Thymus (tissue), 11 donors: ENCODE measurements at regions not wholly inside any gene's neighbourhood (a gene's known extent, or its start where the extent isn't known, plus 50 kb on each side); places are given as distances from the start of the nearest gene placed in this dataset.

Experiments
- DNase-seq, 9 donors: peaks; one replicate each; pipeline ENCODE4 v3.0.0-alpha.2; 2013; ENCODE audit warnings: low spot score in 9 of 9, low read depth in 6 of 9, missing footprints in 1 of 9
- H3K27ac ChIP-seq, 2 donors: one replicate each; pipeline ENCODE4 v1.5.1; 2013; ENCODE audit warnings: control low read depth in 1 of 2, low read depth in 1 of 2, low read length in 1 of 2, mild to moderate bottlenecking in 1 of 2, moderate library complexity in 1 of 2
- H3K27me3 ChIP-seq, 2 donors: one replicate each; pipeline ENCODE4 v1.5.1; 2013; ENCODE audit warnings: low read length in 1 of 2; ENCODE audit not compliant: control insufficient read depth in 2 of 2, insufficient read depth in 1 of 2
- H3K36me3 ChIP-seq, 2 donors: one replicate each; pipeline ENCODE4 v1.5.1; 2013; ENCODE audit warnings: low read length in 1 of 2, mild to moderate bottlenecking in 1 of 2, moderate library complexity in 1 of 2; ENCODE audit not compliant: control insufficient read depth in 2 of 2, insufficient read depth in 2 of 2
- H3K4me1 ChIP-seq, 2 donors: one replicate each; pipeline ENCODE4 v1.5.1; 2013; ENCODE audit warnings: low read length in 2 of 2; ENCODE audit not compliant: control insufficient read depth in 2 of 2, insufficient read depth in 2 of 2
- H3K4me3 ChIP-seq, 2 donors: one replicate each; pipeline ENCODE4 v1.5.1; 2013; ENCODE audit warnings: low read length in 2 of 2, control low read depth in 1 of 2, mild to moderate bottlenecking in 1 of 2
- H3K9me3 ChIP-seq, 2 donors: one replicate each; pipeline ENCODE4 v1.5.1; 2013; ENCODE audit warnings: low read length in 1 of 2, mild to moderate bottlenecking in 1 of 2; ENCODE audit not compliant: control insufficient read depth in 2 of 2, insufficient read depth in 1 of 2
- WGBS: extraction: QIAGEN DNeasy Blood & Tissue Kit; methylation state at CpG from one replicate; pipeline ENCODE4 v1.1.7; 2013; 5-methylcytosine and 5-hydroxymethylcytosine counted together
- donor health status: healthy.

DNA sequence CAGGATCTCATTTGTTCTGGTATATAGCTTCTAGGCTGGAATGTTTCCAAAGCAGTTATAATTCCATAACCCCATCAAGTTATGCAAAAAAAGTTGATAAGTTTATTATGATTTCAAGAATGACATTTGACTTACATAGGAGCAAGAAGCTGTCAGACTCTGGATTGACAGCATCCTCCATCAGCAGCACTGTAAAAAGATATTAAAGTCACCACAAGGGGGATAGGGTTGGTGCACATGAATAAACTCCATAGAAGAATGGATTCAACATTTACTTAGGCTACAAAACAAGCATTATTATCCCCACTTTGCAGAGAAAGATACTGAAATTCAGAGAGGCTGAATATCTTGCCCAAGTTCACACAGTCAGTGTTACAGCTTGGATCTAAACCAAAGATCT, 208.9 kb upstream of the SLC30A5 start:
- H3K36me3 ChIP-seq = no peaks in the 10 kb centered on the region
- H3K9me3 ChIP-seq = no peaks in the 10 kb centered on the region
- peaks cover 0 to 3% of the 10 kb centered on the region in 2 donors for H3K27me3 ChIP-seq
- H3K27ac ChIP-seq = no peak overlapping the region
- peak in 3 of 9 donors; percentile 13 to 54 (median 42) for DNase-seq
- H3K4me3 ChIP-seq = no peak overlapping the region
- peaks cover 5 to 19% of the 10 kb centered on the region in 2 donors for H3K4me1 ChIP-seq

DNA sequence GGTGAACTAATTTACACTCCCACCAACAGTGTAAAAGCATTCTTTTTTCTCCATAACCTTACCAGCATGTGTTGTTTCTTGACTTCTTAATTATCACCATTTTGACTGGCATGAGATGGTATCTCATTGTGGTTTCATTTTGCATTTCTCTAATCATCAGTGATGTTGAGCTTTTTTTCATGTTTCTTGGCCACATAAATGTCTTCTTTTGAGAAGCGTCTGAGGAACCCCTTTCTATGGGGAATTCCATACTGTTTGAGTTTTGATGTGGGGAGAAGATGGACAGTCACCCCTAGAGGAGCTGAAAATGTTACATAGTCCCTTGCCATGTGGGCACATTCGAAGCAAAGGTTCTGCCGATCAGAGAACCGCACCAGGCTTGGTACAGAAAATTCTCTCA, 207.0 kb upstream of the SLC30A5 start:
- 75% methylated on average over 4 of the region's 4 CpGs for WGBS
- no peak for DNase-seq
- Histone ChIP-seq H3K27ac (no peak overlapping the region), H3K27me3 (peaks cover 0 to 3% of the 10 kb centered on the region in 2 donors), H3K4me1 (peaks cover 5 to 20% of the 10 kb centered on the region in 2 donors), H3K4me3 (no peak overlapping the region), H3K9me3 (no peaks in the 10 kb centered on the region), H3K36me3 (no peaks in the 10 kb centered on the region)

DNA sequence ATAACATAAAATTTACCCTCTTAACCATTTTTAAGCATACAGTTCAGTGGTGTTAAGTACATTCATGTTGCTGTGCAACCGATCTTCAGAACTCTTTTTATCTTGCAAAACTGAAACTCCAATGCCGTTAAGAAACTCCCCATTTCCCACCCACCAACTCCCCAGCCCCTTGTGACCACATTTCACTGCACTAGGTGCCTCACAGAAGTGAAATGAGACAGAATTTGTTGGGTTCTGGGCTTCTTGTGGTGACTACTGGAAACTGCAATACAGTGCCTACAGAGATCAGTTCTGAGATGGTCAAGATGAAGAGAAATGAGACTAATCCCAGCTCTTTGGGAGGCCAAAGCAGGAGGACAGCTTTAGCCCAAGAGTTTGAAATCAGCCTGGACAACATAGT, 202.1 kb upstream of the SLC30A5 start:
- peak in 3 of 9 donors; percentile 21 to 62 (median 21) for DNase-seq
- no peak overlapping the region for H3K4me3 ChIP-seq
- peaks cover 0 to 3% of the 10 kb centered on the region in 2 donors for H3K9me3 ChIP-seq
- H3K27me3 ChIP-seq = no peaks in the 10 kb centered on the region
- 49% methylated on average over 2 of the region's 2 CpGs for WGBS
- H3K27ac ChIP-seq = no peak overlapping the region
- H3K4me1 ChIP-seq = peaks cover 0 to 7% of the 10 kb centered on the region in 2 donors
- H3K36me3 ChIP-seq = no peaks in the 10 kb centered on the region

DNA sequence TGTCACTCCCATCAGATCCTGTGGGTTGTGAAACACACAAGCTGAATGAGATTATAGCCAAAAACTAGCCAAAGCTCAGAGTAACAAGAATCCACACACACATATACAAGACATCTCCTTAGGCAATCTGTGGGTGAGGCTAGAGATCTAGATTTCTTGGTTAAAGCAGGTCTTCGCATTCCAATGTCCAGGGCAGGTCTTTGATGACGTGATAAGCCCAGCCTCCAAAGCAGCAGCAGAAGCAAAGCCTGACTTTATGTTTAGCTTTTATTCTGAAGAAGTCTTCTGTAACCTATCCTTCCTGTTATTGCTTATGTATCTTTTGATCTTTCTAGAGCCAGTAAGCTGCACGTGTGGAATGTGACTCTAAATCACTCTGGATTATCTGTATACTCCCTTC, 199.1 kb upstream of the SLC30A5 start:
- Histone ChIP-seq H3K27me3 (no peaks in the 10 kb centered on the region), H3K27ac (no peak overlapping the region), H3K9me3 (peaks cover 0 to 3% of the 10 kb centered on the region in 2 donors), H3K4me3 (no peak overlapping the region), H3K36me3 (no peaks in the 10 kb centered on the region), H3K4me1 (peaks cover 0 to 7% of the 10 kb centered on the region in 2 donors)
- 50% methylated on average over 3 of the region's 3 CpGs for WGBS
- DNase-seq = peak in 1 of 9 donors; percentile 25

DNA sequence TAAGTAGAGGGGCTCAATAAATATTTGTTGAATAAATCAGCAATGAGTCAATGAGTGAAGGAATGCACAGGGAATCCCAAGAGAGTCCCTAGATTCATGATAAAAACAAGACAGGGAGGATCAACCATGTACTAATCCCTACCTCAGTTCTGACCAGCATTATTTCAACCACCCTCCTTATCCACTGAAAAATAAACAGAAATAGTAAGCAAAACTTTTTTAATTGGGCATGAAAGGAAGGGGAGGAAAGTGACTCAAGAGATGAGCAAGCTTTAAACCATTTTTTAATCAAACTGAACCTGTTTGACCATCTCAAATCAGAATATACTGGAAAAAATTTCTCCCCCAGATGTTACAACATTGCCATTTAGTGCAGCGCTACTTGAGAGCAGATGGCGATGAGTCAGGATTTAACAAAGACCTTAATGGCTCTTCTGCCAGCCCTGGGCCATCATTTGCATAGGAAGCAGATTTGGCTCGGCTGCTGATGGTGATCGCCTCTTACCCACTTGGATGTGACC, 194.8 kb upstream of the SLC30A5 start:
- 97% methylated on average over 4 of the region's 4 CpGs for WGBS
- Histone ChIP-seq H3K4me1 (peaks cover 0 to 2% of the 10 kb centered on the region in 2 donors), H3K27ac (no peak overlapping the region), H3K36me3 (no peaks in the 10 kb centered on the region), H3K9me3 (no peaks in the 10 kb centered on the region), H3K27me3 (no peaks in the 10 kb centered on the region), H3K4me3 (no peak overlapping the region)
- no peak for DNase-seq

- DNase-seq = no peak
- Histone ChIP-seq H3K36me3 (no peaks in the 10 kb centered on the region), H3K9me3 (no peaks in the 10 kb centered on the region), H3K27ac (no peak overlapping the region), H3K27me3 (no peaks in the 10 kb centered on the region), H3K4me3 (no peak overlapping the region), H3K4me1 (no peaks in the 10 kb centered on the region)
- WGBS = 97% methylated on average over 4 of the region's 4 CpGs
Measured at GRCh38 chr5:68911840-68912690, 181.7 kb upstream of the SLC30A5 start.

- H3K4me3 ChIP-seq = no peak overlapping the region
- H3K36me3 ChIP-seq = no peaks in the 10 kb centered on the region
- H3K4me1 ChIP-seq = no peaks in the 10 kb centered on the region
- 95% methylated on average over 1 of the region's 1 CpG for WGBS
- no peak overlapping the region for H3K27ac ChIP-seq
- DNase-seq = no peak
- no peaks in the 10 kb centered on the region for H3K27me3 ChIP-seq
- no peaks in the 10 kb centered on the region for H3K9me3 ChIP-seq
Measured at GRCh38 chr5:68915079-68915478, 178.7 kb upstream of the SLC30A5 start.

- Histone ChIP-seq H3K4me1 (no peaks in the 10 kb centered on the region), H3K27me3 (no peaks in the 10 kb centered on the region), H3K27ac (no peak overlapping the region), H3K4me3 (no peak overlapping the region), H3K9me3 (peaks cover 0 to 3% of the 10 kb centered on the region in 2 donors), H3K36me3 (no peaks in the 10 kb centered on the region)
- no peak for DNase-seq
- 92% methylated on average over 4 of the region's 4 CpGs for WGBS
Measured at GRCh38 chr5:68918306-68918705, 175.5 kb upstream of the SLC30A5 start.

GRCh38 chr5:68919988-68920490, 173.8 kb upstream of the SLC30A5 start:
- Histone ChIP-seq H3K4me1 (no peaks in the 10 kb centered on the region), H3K4me3 (no peak overlapping the region), H3K27ac (no peak overlapping the region), H3K36me3 (no peaks in the 10 kb centered on the region), H3K27me3 (no peaks in the 10 kb centered on the region), H3K9me3 (peaks cover 0 to 3% of the 10 kb centered on the region in 2 donors)
- 81% methylated on average over 3 of the region's 3 CpGs for WGBS
- DNase-seq = no peak
